Neutrophil (primary cell): ENCODE measurements at regions not wholly inside any gene's neighbourhood (a gene's known extent, or its start where the extent isn't known, plus 50 kb on each side); places are given as distances from the start of the nearest gene placed in this dataset.

Experiments used
- H3K27ac ChIP-seq: fragments of 200-600 bp; sonication (generic); 2 replicates; pipeline ENCODE4 v1.5.1; 2016; ENCODE audit warnings: mild to moderate bottlenecking, moderate library complexity
- H3K27me3 ChIP-seq: fragments of 200-600 bp; sonication (generic); 2 replicates; pipeline ENCODE4 v1.6.0; 2016; ENCODE audit warnings: mild to moderate bottlenecking
- H3K36me3 ChIP-seq: fragments of 200-600 bp; sonication (generic); 2 replicates; pipeline ENCODE4 v1.5.1; 2017
- H3K4me1 ChIP-seq, 2 experiments: fragments of 200-600 bp in 1 of 2; sonication (generic) in 1 of 2; 1 replicate in 1 of 2; 2 replicates in 1 of 2; pipeline versions ENCODE4 v1.5.1 to v1.6.1; 2013 to 2016; ENCODE audit warnings: low read depth in 1 of 2, low read length in 1 of 2, mild to moderate bottlenecking in 1 of 2, moderate library complexity in 1 of 2; ENCODE audit not compliant: control insufficient read depth in 1 of 2, insufficient read depth in 1 of 2
- H3K4me3 ChIP-seq, 2 experiments: fragments of 200-600 bp in 1 of 2; sonication (generic) in 1 of 2; 1 replicate in 1 of 2; 2 replicates in 1 of 2; pipeline ENCODE4 v1.5.1; 2013 to 2016; ENCODE audit warnings: low read depth in 1 of 2, low read length in 1 of 2, mild to moderate bottlenecking in 1 of 2, moderate library complexity in 1 of 2
- H3K9me3 ChIP-seq: fragments of 200-600 bp; sonication (generic); 2 replicates; pipeline ENCODE4 v1.5.1; 2016
- CTCF ChIP-seq: fragments of 200-600 bp; sonication (generic); IDR thresholded peaks from 2 replicates; pipeline ENCODE4 v1.5.1; 2016; ENCODE audit warnings: antibody characterized with exemption

GRCh38 chr21:15164678-15165303, 100.0 kb upstream of the NRIP1 start:
- no peaks in the 10 kb centered on the region for H3K27me3 ChIP-seq
- TF ChIP-seq CTCF = no peak
- H3K4me3 ChIP-seq = no peak overlapping the region
- no peaks in the 10 kb centered on the region for H3K36me3 ChIP-seq
- H3K9me3 ChIP-seq = no peaks in the 10 kb centered on the region
- no peaks in the 10 kb centered on the region for H3K4me1 ChIP-seq
- no peak overlapping the region for H3K27ac ChIP-seq

- Histone ChIP-seq H3K4me3 (no peak overlapping the region), H3K27ac (no peak overlapping the region), H3K36me3 (no peaks in the 10 kb centered on the region), H3K27me3 (no peaks in the 10 kb centered on the region), H3K9me3 (no peaks in the 10 kb centered on the region), H3K4me1 (no peaks in the 10 kb centered on the region)
- no peak for TF ChIP-seq CTCF
These were observed 105.8 kb upstream of the NRIP1 start for GRCh38 chr21:15170614-15171013.

- no peak overlapping the region for H3K27ac ChIP-seq
- no peaks in the 10 kb centered on the region for H3K27me3 ChIP-seq
- no peak for TF ChIP-seq CTCF
- H3K36me3 ChIP-seq = no peaks in the 10 kb centered on the region
- H3K4me1 ChIP-seq = no peaks in the 10 kb centered on the region
- H3K9me3 ChIP-seq = no peaks in the 10 kb centered on the region
- H3K4me3 ChIP-seq = no peak overlapping the region
These were observed 106.7 kb upstream of the NRIP1 start for GRCh38 chr21:15171546-15171945.

GRCh38 chr21:15172963-15173362, 108.2 kb upstream of the NRIP1 start:
- Histone ChIP-seq H3K36me3 (no peaks in the 10 kb centered on the region), H3K27ac (no peak overlapping the region), H3K27me3 (no peaks in the 10 kb centered on the region), H3K4me3 (no peak overlapping the region), H3K4me1 (no peaks in the 10 kb centered on the region), H3K9me3 (no peaks in the 10 kb centered on the region)
- no peak for TF ChIP-seq CTCF

GRCh38 chr21:15174923-15175322, 110.1 kb upstream of the NRIP1 start:
- TF ChIP-seq CTCF = no peak
- Histone ChIP-seq H3K27ac (no peak overlapping the region), H3K27me3 (no peaks in the 10 kb centered on the region), H3K9me3 (no peaks in the 10 kb centered on the region), H3K36me3 (no peaks in the 10 kb centered on the region), H3K4me3 (no peak overlapping the region), H3K4me1 (no peaks in the 10 kb centered on the region)

GRCh38 chr21:15182731-15183130, 117.9 kb upstream of the NRIP1 start:
- H3K4me3 ChIP-seq = no peak overlapping the region
- H3K4me1 ChIP-seq = no peaks in the 10 kb centered on the region
- TF ChIP-seq CTCF = no peak
- H3K27ac ChIP-seq = no peak overlapping the region
- H3K9me3 ChIP-seq = no peaks in the 10 kb centered on the region
- H3K27me3 ChIP-seq = no peaks in the 10 kb centered on the region
- no peaks in the 10 kb centered on the region for H3K36me3 ChIP-seq
